Esophagus squamous epithelium (tissue), 4 donors: ENCODE measurements at regions not wholly inside any gene's neighbourhood (a gene's known extent, or its start where the extent isn't known, plus 50 kb on each side); places are given as distances from the start of the nearest gene placed in this dataset.

ENCODE experiments used
- POLR2A ChIP-seq, 4 donors: fragments of 450-650 bp; IDR thresholded peaks; one replicate each; pipeline ENCODE4 v1.6.1; 2017; ENCODE audit warnings: antibody characterized with exemption in 4 of 4, mild to moderate bottlenecking in 4 of 4, moderate library complexity in 3 of 4
- TF ChIP-seq, protein P1 (sequence below), 6 experiments: fragments of 450-650 bp in 4 of 6; fragments of 200-600 bp in 2 of 6; sonication (generic) in 2 of 6; IDR thresholded peaks; one replicate each; pipeline ENCODE4 v1.5.1; 2016 to 2019; ENCODE audit warnings: antibody characterized with exemption in 6 of 6, mild to moderate bottlenecking in 4 of 6, moderate library complexity in 4 of 6

DNA sequence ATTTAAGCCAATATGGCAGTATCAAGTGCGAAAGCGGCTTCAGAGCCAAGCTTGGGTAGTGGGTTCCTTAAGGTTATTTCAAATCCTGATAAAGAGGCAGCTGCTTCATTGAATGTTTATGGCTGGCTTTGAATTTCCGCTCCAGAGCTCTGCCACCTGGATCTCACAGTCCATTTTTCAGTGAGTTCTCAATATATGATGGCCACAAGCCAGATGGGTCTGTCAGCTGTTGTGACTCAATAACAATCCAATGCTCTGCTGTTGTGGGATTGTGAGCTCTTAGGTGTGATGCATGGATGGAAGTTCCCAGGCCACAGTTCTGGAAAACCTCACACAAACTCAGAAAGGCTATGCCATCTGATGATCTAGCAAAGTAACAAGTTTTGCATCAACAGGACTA, 743.8 kb upstream of the LRRN3 start:
- TF ChIP-seq, protein P1, sequence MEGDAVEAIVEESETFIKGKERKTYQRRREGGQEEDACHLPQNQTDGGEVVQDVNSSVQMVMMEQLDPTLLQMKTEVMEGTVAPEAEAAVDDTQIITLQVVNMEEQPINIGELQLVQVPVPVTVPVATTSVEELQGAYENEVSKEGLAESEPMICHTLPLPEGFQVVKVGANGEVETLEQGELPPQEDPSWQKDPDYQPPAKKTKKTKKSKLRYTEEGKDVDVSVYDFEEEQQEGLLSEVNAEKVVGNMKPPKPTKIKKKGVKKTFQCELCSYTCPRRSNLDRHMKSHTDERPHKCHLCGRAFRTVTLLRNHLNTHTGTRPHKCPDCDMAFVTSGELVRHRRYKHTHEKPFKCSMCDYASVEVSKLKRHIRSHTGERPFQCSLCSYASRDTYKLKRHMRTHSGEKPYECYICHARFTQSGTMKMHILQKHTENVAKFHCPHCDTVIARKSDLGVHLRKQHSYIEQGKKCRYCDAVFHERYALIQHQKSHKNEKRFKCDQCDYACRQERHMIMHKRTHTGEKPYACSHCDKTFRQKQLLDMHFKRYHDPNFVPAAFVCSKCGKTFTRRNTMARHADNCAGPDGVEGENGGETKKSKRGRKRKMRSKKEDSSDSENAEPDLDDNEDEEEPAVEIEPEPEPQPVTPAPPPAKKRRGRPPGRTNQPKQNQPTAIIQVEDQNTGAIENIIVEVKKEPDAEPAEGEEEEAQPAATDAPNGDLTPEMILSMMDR (IDR thresholded peaks at IDR 0.05), result no peak
- TF ChIP-seq POLR2A (IDR thresholded peaks at IDR 0.05), result no peak
